COLO668 (cell line): ENCODE measurements at regions not wholly inside any gene's neighbourhood (a gene's known extent, or its start where the extent isn't known, plus 50 kb on each side); places are given as distances from the start of the nearest gene placed in this dataset.

ENCODE experiments used
- DNase-seq: peaks from one replicate; lab custom pipeline; 2025; ENCODE audit not compliant: unreplicated experiment; lab: John Stamatoyannopoulos, UW

DNA sequence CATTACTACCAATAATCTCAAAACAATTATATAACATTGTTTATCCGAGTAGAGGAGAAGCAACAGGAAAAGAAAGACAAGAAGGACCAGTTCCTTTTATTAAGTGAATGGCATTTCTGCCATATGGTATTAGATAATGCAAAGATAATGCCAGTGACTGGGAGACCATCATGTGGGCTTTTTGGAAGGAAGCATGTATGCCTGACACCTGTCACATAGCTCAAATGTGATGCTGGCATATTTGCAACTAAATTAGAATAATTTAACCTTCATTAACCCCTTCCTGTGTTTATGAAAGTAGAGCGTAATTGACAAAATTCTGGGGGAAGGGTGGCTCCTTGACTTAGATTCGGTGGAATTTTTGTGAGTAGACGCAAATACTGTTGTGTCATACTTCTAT lies 733.0 kb downstream of the TUSC7 start:
- DNase-seq: no peak

GRCh38 chr3:117443014-117443413 lies 733.4 kb downstream of the TUSC7 start:
- DNase-seq: no peak

DNA sequence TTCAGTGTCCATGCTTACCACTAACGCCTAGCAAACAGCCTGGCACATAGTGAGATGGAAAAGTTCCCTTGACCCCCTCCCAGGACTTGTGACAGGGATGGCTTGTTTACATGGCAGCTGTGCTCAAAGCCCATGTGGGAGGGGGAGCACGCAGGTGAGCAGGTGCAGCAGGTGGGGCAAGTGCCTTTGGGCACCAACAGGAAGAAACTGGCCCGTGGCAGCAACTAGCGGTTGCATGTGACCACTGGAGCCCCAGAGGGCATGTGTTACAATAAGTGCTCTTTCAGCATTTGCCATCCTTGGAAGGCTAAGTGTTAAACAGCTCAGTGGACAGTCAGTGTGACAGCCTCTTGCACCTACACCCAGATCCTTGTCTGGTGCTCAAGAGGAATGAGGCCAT lies 734.6 kb downstream of the TUSC7 start:
- DNase-seq: peak; percentile 65

- DNase-seq: no peak
These were observed 737.8 kb downstream of the TUSC7 start for GRCh38 chr3:117447419-117447818.

GRCh38 chr3:117450026-117450425 lies 740.4 kb downstream of the TUSC7 start:
- no peak for DNase-seq

- peak; percentile 5 for DNase-seq
These were observed 744.7 kb downstream of the TUSC7 start for GRCh38 chr3:117454254-117454653.

DNA sequence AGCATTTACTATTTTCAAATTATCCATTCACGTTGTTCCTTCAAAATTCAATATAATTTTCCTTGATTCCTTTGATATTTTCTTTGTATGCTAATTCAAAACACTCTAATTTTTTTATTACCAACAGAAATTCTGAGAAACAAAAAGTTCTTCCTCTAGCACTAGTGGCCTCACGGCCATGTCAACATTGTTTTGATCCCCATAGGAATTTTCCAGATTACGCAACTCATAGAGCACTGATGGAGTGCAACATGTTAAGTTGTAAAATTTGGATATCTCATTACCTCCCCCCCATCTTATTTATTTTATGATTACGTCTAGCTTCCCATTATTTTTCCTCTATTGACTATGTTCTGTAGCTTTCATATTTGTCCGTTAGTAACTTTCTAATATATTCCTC lies 745.3 kb downstream of the TUSC7 start:
- DNase-seq: no peak

DNA sequence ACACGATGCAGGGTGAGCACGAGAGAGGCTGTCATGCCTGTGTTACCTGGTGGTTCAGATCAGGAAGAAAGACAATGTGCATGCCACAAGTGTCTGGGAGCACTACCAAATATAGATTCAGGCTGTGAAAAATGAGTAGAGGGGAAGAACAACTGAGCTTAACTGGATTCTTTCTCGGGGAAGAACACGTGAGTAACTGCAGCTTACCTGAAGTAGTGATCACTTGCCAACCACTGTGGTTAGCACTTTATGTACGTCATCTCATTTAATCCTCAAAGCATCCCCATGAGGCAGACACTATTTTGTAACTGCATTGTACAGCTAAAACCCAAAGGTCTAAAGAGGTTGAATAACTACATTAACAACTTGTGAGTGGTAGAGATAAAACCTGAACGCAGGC lies 746.2 kb downstream of the TUSC7 start:
- DNase-seq: no peak

- DNase-seq: no peak
These were observed 753.9 kb downstream of the TUSC7 start for GRCh38 chr3:117463276-117464115.

- no peak for DNase-seq
These were observed 762.3 kb downstream of the TUSC7 start for GRCh38 chr3:117471831-117472230.

DNA sequence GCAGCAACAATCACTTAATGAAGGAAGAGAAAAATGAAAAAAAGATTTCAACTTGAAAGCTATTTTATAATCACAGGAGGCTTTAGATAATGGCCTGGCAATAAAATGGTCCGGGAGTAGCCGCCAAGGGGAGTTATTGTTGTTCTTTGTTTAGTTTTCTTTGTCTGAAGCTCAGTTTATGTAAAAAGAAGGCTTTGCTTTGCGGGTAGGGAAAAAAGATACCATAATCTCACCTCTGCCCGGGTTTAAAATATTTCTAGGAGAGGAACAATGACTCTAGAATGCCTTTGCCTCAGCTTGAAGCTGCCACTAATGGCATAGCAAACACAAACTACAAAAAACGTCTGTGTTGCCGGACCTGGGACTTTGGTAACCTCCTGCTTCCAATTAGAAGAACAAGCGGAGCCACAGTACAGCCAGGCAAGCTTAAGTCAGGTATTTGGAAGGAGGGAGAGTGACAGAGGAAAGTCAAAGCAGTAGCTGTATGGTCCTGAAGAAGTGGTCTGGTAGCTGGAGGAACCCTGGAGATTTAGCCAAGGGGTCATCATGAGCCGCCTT lies 764.5 kb downstream of the TUSC7 start:
- peak; percentile 0 for DNase-seq

GRCh38 chr3:117476572-117476971 lies 767.0 kb downstream of the TUSC7 start:
- no peak for DNase-seq

- DNase-seq: no peak
These were observed 767.7 kb downstream of the TUSC7 start for GRCh38 chr3:117477214-117477755.

- DNase-seq: no peak
These were observed 769.5 kb downstream of the TUSC7 start for GRCh38 chr3:117479095-117479494.

DNA sequence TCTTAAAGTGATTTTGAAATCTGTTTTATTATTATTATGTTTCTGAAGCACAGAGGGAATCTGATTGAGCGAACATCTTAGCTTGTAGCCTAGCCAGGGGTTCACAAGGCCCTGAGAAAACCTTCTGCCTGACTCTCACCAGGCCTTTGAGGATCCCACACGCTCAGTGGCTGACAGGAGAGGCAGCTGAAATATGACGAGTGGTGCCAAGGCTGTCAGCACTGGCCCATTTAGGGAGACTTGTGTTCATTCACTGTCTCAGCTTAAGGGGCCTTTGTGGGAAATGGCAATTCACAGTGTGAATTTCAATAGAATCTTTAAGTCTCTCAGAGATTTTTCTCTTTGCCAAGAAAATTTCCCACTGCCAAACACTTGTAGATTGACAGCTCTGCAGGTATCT lies 770.9 kb downstream of the TUSC7 start:
- no peak for DNase-seq

DNA sequence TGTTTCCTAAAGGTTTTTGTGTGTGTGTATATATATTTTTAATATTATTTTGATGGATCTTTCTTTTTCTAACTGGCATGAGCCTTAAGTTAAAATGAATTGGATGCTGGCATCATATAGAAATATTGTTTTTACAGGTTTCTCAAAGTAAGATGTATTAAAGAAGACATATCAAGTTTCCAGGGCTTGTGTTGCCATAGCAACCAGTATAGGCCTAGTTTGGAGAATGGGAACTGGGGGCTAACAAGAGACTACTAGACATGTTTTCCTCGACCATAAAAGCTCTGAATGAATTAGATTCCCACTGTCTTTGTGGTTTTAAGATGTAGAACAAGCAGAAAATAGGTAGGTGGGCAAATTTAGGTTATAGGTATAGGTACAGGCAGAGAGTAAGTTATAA lies 771.4 kb downstream of the TUSC7 start:
- no peak for DNase-seq

DNA sequence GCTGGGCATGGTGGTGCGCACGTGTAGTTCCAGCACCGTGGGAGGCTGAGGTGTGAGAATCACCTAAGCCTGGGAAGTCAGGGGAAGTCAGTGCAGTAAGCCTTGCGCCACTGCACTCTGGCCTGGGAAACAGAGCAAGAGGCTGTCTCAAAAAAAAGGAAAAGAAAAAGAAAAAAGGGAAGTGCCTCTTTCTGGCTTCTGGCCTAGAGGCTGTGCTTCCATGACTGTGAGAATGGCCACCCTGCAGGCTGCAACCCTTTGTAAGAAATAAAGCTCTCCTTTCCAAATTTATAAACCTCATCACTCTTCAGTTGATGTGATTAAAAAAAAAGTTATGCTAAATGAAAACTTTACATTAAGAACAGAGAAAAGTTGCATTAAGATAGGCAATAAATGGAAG lies 774.3 kb downstream of the TUSC7 start:
- DNase-seq: no peak

DNA sequence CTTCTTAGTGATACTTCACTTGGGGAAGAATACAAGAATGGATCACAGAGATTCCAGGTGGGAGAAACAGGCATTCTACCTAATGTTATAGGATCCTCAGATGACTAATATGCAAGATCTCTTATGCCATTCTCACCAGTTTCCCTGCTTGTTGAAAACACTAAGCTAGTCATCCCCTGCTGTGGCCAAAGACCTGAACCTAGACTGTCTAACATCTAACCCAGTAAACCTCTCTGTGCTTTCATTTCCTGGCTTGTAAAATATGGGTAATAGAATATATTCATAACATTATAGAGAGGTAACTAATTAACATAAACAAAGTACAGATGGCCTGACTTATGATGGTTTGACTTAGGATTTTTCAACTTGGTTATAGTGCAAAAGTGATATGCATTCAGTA lies 776.3 kb downstream of the TUSC7 start:
- DNase-seq: no peak

DNA sequence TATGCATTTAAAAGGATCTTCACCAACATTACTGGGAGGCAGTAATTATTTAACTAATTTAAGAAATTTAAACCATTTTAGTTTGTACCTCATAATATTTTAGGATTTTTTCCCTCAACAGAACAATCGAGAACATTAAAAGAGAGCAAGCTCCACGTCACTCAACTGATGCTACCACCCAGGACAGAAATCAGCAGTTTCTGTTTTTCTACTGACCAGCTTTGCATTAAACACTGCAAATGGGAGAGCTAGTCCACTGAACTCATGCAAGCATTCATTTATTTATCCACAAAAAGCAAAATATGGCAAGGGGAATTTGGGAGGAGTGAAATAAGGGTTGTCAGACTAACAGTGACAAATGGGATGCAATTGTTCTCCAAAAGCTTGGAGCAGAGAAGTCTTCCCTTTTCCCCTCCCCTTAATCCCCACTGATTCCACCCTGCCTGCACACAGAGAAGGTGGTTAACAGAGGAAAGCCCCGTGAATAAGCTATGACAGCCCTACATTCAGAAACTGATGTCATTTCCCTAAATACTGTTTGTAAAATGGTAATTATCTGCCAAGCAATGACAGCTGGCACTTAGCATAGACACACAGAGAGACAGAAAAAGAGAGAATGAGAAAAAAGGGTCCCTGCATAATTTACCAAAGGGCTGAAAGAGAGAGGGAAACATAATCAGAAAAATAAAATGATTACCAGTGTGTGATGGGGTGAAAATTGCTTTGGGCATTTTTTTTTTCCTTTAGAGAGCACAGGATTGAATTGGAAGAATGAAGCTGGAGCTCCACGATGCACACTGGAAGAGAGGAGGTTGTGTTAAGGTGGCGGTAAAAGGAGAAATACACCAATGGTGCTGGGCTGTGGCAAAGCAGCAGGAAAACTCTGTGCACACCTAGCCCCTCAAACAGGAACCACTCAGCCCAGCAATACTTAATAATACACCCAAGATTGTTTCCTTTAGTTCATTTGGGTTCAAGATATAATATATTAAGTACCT lies 777.4 kb downstream of the TUSC7 start:
- DNase-seq: no peak

DNA sequence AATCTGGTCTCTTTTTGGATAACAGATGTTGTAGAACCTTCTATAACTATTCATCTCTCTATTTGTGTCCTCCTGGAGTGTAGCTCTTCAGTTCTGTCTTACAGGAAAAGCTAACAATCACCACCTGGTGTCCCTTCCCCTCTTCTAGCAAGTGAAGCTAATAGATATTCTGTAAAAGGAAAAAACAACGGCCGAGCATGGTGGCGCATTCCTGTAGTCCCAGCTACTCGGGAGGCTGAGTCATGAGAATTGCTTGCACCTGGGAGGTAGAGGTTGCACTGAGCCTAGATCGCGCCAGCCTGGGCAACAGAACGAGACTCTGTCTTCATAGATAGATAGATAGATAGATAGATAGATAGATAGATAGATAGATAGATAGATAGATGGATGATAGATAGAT lies 779.4 kb downstream of the TUSC7 start:
- DNase-seq: no peak

- no peak for DNase-seq
These were observed 780.1 kb downstream of the TUSC7 start for GRCh38 chr3:117489663-117490079.
